Right renal cortex interstitium (tissue), 3 donors: ENCODE measurements at regions not wholly inside any gene's neighbourhood (a gene's known extent, or its start where the extent isn't known, plus 50 kb on each side); places are given as distances from the start of the nearest gene placed in this dataset.
"Not testable (repeated sequence)": the region's sequence is repeated elsewhere in the genome, so short reads cannot be mapped to it uniquely, and the experiment has no call there.

Source experiments
- DNase-seq, 3 donors: peaks; one replicate each; pipeline ENCODE4 v3.0.0-alpha.2; 2013; ENCODE audit warnings: low read depth in 3 of 3, low spot score in 2 of 3

- DNase-seq = no peak
Observed at GRCh38 chr9:107809871-107810460, 320.4 kb upstream of the KLF4 start.

- DNase-seq = no peak
Observed at GRCh38 chr9:107807183-107807582, 317.6 kb upstream of the KLF4 start.

DNA sequence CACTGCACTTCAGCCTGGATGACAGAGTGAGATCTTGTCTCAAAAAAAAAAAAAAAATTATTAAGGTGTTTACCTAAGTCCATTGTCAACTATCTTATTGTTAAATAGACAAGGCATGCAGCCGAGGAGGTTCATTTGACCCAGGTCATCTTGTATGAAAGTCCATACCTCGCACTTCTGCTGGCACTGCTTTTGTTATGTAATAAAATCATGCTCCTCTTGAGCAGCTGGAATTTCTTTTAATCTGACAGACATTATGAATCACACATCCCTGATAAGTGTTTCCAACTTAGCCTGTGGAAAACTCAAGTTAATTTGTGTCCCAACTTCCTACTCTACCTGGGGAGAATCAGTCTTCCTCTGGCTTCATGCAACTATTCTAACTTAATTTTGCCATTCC is 315.6 kb upstream of the KLF4 start:
- no peak for DNase-seq

DNA sequence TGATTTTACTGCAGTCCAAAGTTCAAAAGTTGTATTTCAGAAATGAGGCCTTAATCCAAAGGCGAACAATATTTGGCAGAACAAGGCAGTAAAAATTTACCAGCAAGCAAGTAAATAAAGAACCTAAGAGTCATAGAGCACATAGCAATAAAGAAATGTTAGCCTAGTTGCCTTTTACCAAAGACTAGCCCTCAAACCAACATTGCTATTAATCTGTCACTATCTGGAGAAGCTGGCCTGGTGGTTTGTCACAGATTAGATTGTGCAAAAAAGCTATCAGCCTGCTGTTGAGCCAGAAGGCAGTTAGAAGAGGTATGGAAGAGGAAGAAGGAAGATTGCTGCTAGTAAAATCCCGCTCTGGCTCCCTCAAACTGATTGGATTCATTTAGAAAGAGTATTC is 304.7 kb upstream of the KLF4 start:
- no peak for DNase-seq

GRCh38 chr9:107793541-107793940 is 304.0 kb upstream of the KLF4 start:
- DNase-seq = no peak

DNA sequence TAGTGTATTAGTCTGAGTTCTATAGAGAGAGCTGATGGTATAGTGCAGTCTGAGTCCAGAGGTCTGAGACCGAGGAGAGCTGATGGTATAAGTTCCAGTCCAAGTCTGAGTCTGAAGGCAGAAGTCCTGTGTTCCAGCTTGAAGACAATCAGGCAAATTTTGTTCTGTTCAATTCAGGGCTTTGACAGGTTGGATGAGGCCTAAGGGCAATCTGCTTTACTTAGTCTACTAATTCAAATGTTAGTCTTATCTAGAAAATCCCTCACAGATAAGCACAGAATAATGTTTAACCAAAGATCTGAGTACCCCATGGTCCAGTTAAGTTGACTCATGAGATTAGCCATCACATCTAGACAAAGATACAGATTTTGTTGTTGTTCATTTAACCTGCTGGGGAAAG is 303.0 kb upstream of the KLF4 start:
- no peak for DNase-seq

DNA sequence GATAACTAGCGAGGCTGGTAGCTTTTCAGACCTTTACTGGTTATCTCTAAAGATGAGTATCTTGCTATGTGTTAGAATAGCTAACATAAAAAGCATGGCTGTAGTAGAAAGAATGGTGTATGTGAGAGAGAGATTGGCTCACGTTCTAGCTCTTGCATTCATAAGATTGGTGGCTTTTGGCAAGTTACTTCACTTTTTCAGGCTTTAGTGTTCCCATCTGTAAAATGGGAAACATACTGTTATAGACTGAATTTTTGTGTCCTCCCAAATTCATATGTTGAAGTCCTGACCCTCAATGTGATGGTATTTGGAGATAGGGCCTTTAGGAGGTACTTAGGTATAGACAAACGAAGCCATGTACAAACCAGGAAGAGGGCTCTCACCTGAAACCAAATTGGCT is 302.4 kb upstream of the KLF4 start:
- DNase-seq = no peak

DNA sequence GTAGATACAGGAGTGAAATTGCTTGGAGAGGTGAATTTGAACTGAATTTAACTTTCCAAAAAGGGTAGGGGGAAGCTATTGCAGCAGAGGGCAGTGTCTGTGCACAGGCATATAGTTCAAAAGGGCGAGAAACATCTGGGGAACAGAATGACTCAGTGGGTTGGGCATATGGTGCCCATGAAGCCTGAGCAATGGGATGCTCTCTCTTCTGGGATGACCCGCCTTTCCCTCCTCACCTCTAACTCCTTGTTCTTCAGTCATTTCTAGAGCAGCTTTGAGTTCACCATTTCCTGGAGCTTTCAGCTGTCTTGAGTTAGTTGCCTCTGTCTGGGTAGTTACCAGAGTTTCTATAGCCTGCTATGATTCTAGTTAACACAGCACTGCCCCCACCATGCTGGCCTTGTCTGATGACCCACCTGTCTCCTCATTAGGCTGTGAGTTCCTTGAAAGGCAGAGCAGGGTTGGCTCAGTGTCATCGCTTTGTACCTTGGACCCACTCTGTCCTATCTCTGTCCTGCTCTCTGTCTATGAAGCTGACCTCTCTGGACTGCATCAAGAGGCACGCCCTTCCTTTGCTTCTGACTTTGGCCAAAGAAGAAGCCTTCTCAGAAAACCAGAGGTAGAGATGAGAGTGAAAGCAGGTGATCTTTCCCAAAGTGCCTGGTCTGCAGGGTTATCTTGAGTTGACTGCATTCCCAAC is 299.6 kb upstream of the KLF4 start:
- DNase-seq = no peak

DNA sequence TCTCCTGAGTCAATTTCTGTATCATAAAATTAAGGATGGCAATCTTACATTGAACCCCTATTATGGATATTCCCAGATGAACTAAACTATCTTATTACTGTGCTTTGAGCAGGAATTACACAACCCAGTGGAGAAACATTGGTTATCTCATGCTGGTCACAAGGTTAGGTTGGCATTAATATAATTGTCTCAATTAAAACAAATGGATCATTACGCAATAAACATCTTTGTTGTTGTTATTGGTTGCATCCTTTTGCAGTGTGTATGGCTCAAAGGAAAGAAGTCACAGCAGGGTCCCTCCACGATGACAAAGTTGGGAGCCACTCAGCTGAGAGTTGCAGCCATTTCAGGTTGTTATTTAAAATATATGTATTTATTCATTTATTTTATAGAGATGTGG is 297.0 kb upstream of the KLF4 start:
- DNase-seq = no peak

GRCh38 chr9:107784235-107784958 is 294.8 kb upstream of the KLF4 start:
- no peak for DNase-seq

- no peak for DNase-seq
Observed at GRCh38 chr9:107782789-107783188, 293.2 kb upstream of the KLF4 start.

DNA sequence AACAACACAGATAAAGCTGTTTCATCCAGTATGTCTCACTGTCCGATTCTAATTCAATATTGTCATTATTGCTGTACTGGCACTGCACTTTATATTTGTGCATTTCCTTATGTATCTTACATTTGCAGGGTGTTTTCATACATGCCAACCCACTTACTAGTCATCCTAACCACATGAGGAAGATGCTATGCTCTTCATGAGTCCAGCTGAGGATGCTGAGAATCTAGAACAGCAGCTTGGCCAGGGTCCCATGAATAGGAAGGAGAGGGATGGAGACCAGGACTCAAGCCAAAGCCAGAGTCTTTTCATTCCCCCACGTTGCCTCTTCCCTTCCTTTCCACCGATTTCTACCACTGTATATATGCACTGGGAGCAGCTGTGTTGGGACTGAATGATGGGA is 292.8 kb upstream of the KLF4 start:
- DNase-seq = no peak

GRCh38 chr9:107780960-107781359 is 291.4 kb upstream of the KLF4 start:
- no peak for DNase-seq

- DNase-seq = no peak
Observed at GRCh38 chr9:107779731-107780130, 290.2 kb upstream of the KLF4 start.

DNA sequence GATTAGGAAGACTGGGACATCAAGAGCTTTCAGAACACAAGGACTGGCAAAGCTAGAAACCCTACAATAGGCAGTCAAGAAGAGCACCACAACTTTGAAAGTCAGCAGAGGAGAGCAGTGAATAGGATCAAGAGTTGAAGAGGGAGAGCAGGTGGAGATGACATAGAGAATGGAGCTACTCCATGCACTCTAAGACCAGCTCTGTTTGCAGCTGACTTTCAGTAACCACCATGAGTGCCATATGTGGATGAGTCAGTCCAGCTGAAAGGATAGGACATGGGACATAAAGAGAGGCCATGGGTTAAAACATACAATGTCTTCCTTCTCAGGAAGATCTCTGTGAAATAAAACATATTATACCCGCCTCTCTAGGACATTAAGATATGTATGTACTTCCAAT is 289.1 kb upstream of the KLF4 start:
- no peak for DNase-seq

DNA sequence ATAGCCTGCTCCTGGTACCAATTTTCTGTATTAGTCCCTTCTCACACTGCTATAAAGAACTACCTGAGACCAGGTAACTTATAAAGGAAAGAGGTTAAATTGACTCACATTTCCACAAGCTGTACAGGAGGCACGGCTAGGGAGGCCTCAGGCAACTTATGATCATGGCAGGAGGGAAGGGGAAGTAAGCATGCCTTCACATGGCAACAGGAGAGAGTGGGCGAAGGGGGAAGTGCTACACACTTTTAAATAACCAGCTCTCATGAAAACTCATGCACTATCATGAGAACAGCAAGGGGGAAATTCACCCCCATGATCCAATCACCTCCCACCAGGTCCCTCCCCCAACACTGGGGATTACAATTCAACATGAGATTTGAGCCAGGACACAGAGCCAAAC is 284.5 kb upstream of the KLF4 start:
- not testable (repeated sequence) for DNase-seq

GRCh38 chr9:107772988-107773387 is 283.4 kb upstream of the KLF4 start:
- DNase-seq = no peak

GRCh38 chr9:107770716-107771115 is 281.1 kb upstream of the KLF4 start:
- no peak for DNase-seq

DNA sequence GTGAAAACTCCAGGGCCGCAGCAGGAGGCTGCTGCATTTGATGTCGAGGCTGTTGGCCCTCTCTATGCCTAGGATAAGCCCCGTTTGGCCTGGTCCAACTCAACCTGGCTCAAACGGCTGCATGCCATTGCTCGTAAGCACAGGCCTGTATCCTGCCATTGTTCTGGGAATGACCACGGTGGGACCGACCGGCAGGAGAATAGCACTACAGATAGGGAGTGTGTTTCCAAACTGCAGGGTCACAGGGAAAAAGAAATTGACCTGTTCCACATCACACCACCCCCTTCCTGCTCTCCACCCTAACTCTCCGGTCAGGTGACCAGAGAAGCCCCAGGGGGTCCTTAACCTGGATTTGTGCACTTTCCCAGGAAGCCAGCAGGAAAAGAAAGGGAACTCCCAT is 278.7 kb upstream of the KLF4 start:
- no peak for DNase-seq

GRCh38 chr9:107767711-107768110 is 278.1 kb upstream of the KLF4 start:
- DNase-seq = no peak

GRCh38 chr9:107763469-107763868 is 273.9 kb upstream of the KLF4 start:
- DNase-seq = not testable (repeated sequence)

DNA sequence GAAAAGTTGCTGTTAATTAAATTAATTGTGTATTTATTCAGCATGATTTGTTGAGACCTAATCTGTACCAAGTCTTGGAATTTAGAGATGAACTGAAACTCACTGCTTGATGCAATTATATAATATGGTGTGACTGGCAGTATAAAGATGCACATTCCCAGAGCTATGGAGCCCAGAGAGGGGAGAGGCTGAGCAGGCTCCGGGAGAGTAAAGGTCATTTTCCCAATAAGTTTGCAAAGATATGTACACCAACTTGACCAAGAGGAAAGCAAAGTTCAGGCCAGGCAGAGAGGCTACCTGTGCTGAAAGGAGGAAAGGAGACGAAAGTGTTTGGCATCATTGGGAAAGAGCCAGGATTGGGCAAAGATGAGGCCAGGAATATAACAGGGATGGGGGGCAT is 271.7 kb upstream of the KLF4 start:
- DNase-seq = no peak
